OCI-LY3 (cell line): ENCODE measurements at regions not wholly inside any gene's neighbourhood (a gene's known extent, or its start where the extent isn't known, plus 50 kb on each side); places are given as distances from the start of the nearest gene placed in this dataset.

ENCODE experiments used
- H2AFZ ChIP-seq: fragments of 200-600, 300-600 bp; shearing (Covaris generic); 2 replicates; pipeline ENCODE4 v1.6.0; 2014; ENCODE audit warnings: antibody characterized with exemption, low read depth, low read length
- H3K27ac ChIP-seq: fragments of 200-600, 300-600 bp; sonication (generic); 2 replicates; pipeline ENCODE4 v1.5.1; 2014; ENCODE audit warnings: mild to moderate bottlenecking, low read length, moderate library complexity, mixed read lengths
- H3K27me3 ChIP-seq: fragments of 200-600, 300-600 bp; sonication (generic); 2 replicates; pipeline ENCODE4 v1.6.1; 2014; ENCODE audit warnings: low read depth, low read length, mixed read lengths
- H3K36me3 ChIP-seq: fragments of 200-600, 300-600 bp; sonication (generic); replicated peaks from 2 replicates; pipeline ENCODE3; 2014; ENCODE audit warnings: low read depth, low read length, mixed read lengths
- H3K4me1 ChIP-seq: fragments of 300-600, 200-600 bp; sonication (generic); 2 replicates; pipeline ENCODE4 v1.6.1; 2014; ENCODE audit warnings: low read length, mixed read lengths
- H3K4me2 ChIP-seq: fragments of 200-600, 300-600 bp; sonication (generic); 2 replicates; pipeline ENCODE4 v1.6.1; 2014; ENCODE audit warnings: low read length, mixed read lengths
- H3K4me3 ChIP-seq: fragments of 300-600, 200-600 bp; sonication (generic); 2 replicates; pipeline ENCODE4 v1.5.1; 2014; ENCODE audit warnings: antibody characterized with exemption, mild to moderate bottlenecking, low read length, moderate library complexity
- H3K79me2 ChIP-seq: fragments of 300-600, 200-600 bp; shearing (Covaris generic); 2 replicates; pipeline ENCODE4 v1.6.1; 2014; ENCODE audit warnings: mild to moderate bottlenecking, low read length, mixed read lengths
- H3K9ac ChIP-seq: fragments of 300-600, 200-600 bp; shearing (Covaris generic); 2 replicates; pipeline ENCODE4 v1.6.0; 2014; ENCODE audit warnings: mild to moderate bottlenecking, low read length, moderate library complexity
- H3K9me3 ChIP-seq: fragments of 200-600, 300-600 bp; shearing (Covaris generic); 2 replicates; pipeline ENCODE4 v1.6.1; 2014; ENCODE audit warnings: low read length, mixed read lengths; ENCODE audit not compliant: insufficient read depth
- H4K20me1 ChIP-seq: fragments of 200-600, 300-600 bp; sonication (generic); 2 replicates; pipeline ENCODE4 v1.6.1; 2016; ENCODE audit warnings: low read length, mixed read lengths; ENCODE audit not compliant: insufficient read depth
- EZH2phosphoT487 ChIP-seq: fragments of 200-600 bp; shearing (Covaris generic); IDR thresholded peaks from 2 replicates; pipeline ENCODE4 v1.6.1; 2018; ENCODE audit warnings: antibody characterized with exemption, mixed run types, low read depth
- TF ChIP-seq, protein P1 (sequence below): fragments of 200-600, 300-600 bp; sonication (generic); IDR thresholded peaks from 2 replicates; pipeline ENCODE4 v1.5.1; 2014; ENCODE audit warnings: antibody characterized with exemption, low read length, low read depth

DNA sequence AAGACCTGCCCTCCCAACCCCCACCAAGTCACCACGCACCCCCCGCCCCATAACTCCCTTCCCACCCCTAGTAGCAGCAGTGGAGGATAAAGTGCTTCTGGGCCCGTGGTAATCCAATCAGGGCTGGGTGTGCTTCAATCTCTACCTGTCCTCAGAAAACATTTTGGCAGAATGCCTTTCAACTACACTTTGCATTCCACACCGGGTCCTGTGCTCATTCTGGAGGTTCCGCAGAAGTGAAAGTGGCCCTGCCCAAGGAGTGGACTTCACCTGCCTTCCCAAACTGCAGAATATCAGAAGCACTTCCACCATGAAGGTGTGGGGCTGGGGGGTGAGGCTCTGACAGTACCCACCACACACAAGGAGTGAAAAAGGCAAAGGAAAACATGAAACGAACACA lies 322.3 kb downstream of the DHX15 start:
- Histone ChIP-seq H3K4me2 (no peak overlapping the region), H4K20me1 (no peaks in the 10 kb centered on the region), H3K4me1 (no peaks in the 10 kb centered on the region), H3K9me3 (no peaks in the 10 kb centered on the region), H3K9ac (no peak overlapping the region), H3K36me3 (no peaks in the 10 kb centered on the region), H2AFZ (no peak overlapping the region), H3K79me2 (no peaks in the 10 kb centered on the region), H3K27ac (no peak overlapping the region), H3K4me3 (no peak overlapping the region), H3K27me3 (no peaks in the 10 kb centered on the region)
- TF ChIP-seq EZH2phosphoT487, result no peak
- TF ChIP-seq, protein P1, sequence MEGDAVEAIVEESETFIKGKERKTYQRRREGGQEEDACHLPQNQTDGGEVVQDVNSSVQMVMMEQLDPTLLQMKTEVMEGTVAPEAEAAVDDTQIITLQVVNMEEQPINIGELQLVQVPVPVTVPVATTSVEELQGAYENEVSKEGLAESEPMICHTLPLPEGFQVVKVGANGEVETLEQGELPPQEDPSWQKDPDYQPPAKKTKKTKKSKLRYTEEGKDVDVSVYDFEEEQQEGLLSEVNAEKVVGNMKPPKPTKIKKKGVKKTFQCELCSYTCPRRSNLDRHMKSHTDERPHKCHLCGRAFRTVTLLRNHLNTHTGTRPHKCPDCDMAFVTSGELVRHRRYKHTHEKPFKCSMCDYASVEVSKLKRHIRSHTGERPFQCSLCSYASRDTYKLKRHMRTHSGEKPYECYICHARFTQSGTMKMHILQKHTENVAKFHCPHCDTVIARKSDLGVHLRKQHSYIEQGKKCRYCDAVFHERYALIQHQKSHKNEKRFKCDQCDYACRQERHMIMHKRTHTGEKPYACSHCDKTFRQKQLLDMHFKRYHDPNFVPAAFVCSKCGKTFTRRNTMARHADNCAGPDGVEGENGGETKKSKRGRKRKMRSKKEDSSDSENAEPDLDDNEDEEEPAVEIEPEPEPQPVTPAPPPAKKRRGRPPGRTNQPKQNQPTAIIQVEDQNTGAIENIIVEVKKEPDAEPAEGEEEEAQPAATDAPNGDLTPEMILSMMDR, result no peak

DNA sequence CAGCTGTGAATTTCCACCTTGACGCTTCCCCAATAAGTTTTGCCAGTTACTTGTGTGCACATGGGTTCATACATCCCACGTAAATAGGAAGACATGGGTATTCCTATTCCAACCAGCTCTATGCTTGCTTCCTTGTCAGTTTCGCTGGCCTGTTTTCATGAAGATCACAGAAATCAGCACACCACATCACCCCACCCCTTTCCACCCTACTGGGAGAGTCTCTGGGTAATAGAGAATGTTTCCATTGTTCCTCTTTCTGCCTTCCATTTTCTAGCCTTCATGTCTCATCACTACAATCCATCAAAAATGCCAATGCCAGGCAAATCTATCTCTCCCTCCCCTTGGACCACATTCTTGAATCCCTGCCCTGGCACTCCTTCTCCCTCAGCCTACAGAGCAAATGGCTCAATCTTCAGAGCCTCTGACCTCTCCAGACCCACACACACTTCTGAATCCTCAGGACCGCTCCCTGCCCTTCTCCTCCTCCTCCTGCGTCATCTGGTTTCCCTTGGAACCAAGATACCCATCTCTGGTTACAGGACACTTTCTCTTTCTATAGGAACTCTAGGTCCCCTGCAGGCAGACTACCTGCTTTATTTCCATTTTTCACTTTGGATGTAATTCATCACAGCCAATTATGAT lies 323.3 kb downstream of the DHX15 start:
- Histone ChIP-seq H3K4me2 (no peak overlapping the region), H3K4me3 (no peak overlapping the region), H3K27me3 (no peaks in the 10 kb centered on the region), H3K9ac (no peak overlapping the region), H3K27ac (no peak overlapping the region), H3K36me3 (no peaks in the 10 kb centered on the region), H3K4me1 (no peaks in the 10 kb centered on the region), H3K9me3 (no peaks in the 10 kb centered on the region), H3K79me2 (no peaks in the 10 kb centered on the region), H2AFZ (no peak overlapping the region), H4K20me1 (no peaks in the 10 kb centered on the region)
- no peak for TF ChIP-seq EZH2phosphoT487

DNA sequence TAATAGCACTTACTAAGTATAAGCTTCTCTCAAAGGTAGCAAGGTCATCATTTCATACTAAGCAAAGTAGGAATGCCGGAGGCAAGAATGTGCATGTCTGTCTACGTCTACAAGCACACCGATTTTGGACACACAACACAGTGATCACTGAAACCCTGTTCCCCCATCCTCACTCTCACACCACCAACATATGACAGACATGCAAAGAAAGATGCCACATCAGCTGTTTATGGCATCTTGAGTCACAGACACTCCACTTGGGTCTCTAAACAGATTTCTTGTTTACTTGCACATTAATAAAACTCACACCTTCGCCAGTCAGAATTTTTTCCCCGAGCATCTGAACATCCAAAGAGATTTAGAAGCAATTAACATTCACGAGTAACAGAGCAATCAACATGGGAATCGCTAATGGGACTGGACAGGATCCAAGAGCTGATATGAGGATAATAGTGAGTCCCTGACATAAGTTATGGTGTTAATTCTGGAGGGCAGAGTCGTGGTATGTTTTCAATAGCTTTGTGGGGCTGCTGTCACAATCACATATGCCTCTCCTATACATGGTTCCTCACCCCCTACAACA lies 324.1 kb downstream of the DHX15 start:
- H3K27me3 ChIP-seq, result no peaks in the 10 kb centered on the region
- H3K27ac ChIP-seq, result no peak overlapping the region
- H4K20me1 ChIP-seq, result no peaks in the 10 kb centered on the region
- no peaks in the 10 kb centered on the region for H3K9me3 ChIP-seq
- H3K36me3 ChIP-seq, result no peaks in the 10 kb centered on the region
- no peaks in the 10 kb centered on the region for H3K4me1 ChIP-seq
- no peaks in the 10 kb centered on the region for H3K79me2 ChIP-seq
- H2AFZ ChIP-seq, result no peak overlapping the region
- no peak overlapping the region for H3K9ac ChIP-seq
- no peak for TF ChIP-seq EZH2phosphoT487
- TF ChIP-seq, protein P1, result no peak
- no peak overlapping the region for H3K4me3 ChIP-seq
- H3K4me2 ChIP-seq, result no peak overlapping the region

DNA sequence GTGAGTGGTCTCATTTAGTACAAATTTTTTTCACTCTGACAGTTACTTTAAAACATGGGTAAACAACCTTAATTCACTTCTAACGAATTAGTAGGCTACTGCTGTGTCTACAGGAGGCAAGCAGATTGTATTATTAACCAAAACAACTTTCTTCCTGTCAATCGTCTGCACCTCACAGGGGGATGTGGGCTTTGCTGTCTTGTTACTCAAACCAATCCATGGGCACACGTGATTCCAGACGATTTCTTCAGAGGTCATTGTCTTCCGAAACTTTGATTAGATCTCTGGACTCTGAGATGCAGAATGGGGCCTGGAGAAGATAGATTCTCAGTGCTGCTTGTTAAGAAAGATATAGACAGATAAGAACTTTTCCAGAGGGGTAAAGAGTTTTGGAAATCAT lies 327.8 kb downstream of the DHX15 start:
- no peaks in the 10 kb centered on the region for H3K9me3 ChIP-seq
- H3K9ac ChIP-seq, result no peak overlapping the region
- TF ChIP-seq, protein P1, result no peak
- no peak for TF ChIP-seq EZH2phosphoT487
- H3K4me1 ChIP-seq, result no peaks in the 10 kb centered on the region
- H4K20me1 ChIP-seq, result no peaks in the 10 kb centered on the region
- H2AFZ ChIP-seq, result no peak overlapping the region
- no peak overlapping the region for H3K4me2 ChIP-seq
- no peaks in the 10 kb centered on the region for H3K36me3 ChIP-seq
- no peak overlapping the region for H3K27ac ChIP-seq
- H3K27me3 ChIP-seq, result no peaks in the 10 kb centered on the region
- no peak overlapping the region for H3K4me3 ChIP-seq
- no peaks in the 10 kb centered on the region for H3K79me2 ChIP-seq
